Pancreas (tissue), 10 donors: ENCODE measurements at regions not wholly inside any gene's neighbourhood (a gene's known extent, or its start where the extent isn't known, plus 50 kb on each side); places are given as distances from the start of the nearest gene placed in this dataset.

Experiments used
- ATAC-seq, 4 donors: fragments of 200-7000 bp; cut with Tn5 transposase; one replicate each; pipeline versions ENCODE4 v1.8.0 to v1.9.1; 2020; ENCODE audit warnings: mild to moderate bottlenecking in 4 of 4, moderate library complexity in 4 of 4
- DNase-seq, 6 donors: peaks; one replicate each; pipeline ENCODE4 v3.0.0-alpha.2; 2020
- FAIRE-seq: peaks from 2 replicates; lab custom pipeline; 2012; peaks lifted over from hg19 to GRCh38; lab: Jason Lieb, UNC
- H3K27ac ChIP-seq, 4 donors: fragments of 200-600 bp; sonication (generic); 1 replicate in 3 of 4; 2 replicates in 1 of 4; pipeline versions ENCODE4 v1.5.0 to v1.8.0; 2020
- H3K27me3 ChIP-seq, 4 donors: fragments of 200-600 bp; one replicate each; pipeline ENCODE4 v1.8.0; 2021
- H3K36me3 ChIP-seq, 3 donors: fragments of 200-600 bp; sonication (generic) in 1 of 3; one replicate each; pipeline versions ENCODE4 v1.5.0 to v1.8.0; 2020 to 2021
- H3K4me1 ChIP-seq, 3 donors: fragments of 200-600 bp; one replicate each; pipeline ENCODE4 v1.8.0; 2021
- H3K4me3 ChIP-seq, 4 donors: fragments of 200-600 bp; sonication (generic) in 2 of 4; one replicate each; pipeline versions ENCODE4 v1.5.0 to v1.8.0; 2020 to 2021
- H3K9me3 ChIP-seq, 4 donors: fragments of 200-600 bp; one replicate each; pipeline ENCODE4 v1.8.0; 2021
- WGBS, 2 donors: extraction: QIAGEN DNeasy Blood & Tissue Kit; methylation state at CpG; one replicate each; pipeline ENCODE4 v1.1.7; 2013; 5-methylcytosine and 5-hydroxymethylcytosine counted together
- intact Hi-C, 3 donors: fragments of 100-400 bp; cut with DNase I; formaldehyde crosslinking; loops; one replicate each; pipeline versions ENCODE4 v1.11.1 to v1.14.2; 2022
- TF ChIP-seq, protein P1 (sequence below), 4 donors: fragments of 200-600 bp; sonication (generic) in 3 of 4; IDR thresholded peaks; one replicate each; pipeline versions ENCODE4 v1.5.0 to v1.8.0; 2021; ENCODE audit warnings: antibody characterized with exemption in 4 of 4
- donor health status: healthy with polysubstance abuse.
- donor health status: DM: no; HTN: no; CAD: no; lungs with moderate emphysema.
- donor health status: DM: no; HTN: no; CAD: no.
- donor health status: control.
- donor health status: control.
- donor health status: Bipolar disorder and iron deficiency.
- donor health status: DM: yes; HTN: yes; CAD: no.
- donor health status: DM: no; HTN: no; CAD: no.
- donor health status: DM: no; HTN: no; CAD: no.
- donor health status: DM: yes; HTN: yes; CAD: no.

DNA sequence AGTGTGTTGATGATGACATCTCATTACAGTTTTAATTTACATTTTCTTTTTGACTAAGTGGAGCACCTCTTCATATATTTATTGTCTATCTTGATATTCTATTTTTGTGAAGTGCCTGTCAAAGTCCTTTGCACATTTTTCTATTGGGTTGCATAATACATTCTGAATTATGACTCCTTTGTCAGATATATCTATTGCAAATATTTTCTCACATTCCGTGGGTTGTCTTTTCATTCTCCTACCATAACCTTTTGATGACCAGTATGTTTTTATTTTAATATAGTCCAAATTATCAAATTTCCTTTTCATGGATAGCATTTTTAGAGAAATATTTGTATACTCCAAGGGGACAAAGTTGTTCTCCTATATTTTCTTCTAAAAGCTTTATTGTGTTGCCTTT is 126.4 kb downstream of the PJA1 start:
- 41 to 46% methylated on average over 1 of the region's 1 CpG for WGBS, 2 donors
- TF ChIP-seq, protein P1, sequence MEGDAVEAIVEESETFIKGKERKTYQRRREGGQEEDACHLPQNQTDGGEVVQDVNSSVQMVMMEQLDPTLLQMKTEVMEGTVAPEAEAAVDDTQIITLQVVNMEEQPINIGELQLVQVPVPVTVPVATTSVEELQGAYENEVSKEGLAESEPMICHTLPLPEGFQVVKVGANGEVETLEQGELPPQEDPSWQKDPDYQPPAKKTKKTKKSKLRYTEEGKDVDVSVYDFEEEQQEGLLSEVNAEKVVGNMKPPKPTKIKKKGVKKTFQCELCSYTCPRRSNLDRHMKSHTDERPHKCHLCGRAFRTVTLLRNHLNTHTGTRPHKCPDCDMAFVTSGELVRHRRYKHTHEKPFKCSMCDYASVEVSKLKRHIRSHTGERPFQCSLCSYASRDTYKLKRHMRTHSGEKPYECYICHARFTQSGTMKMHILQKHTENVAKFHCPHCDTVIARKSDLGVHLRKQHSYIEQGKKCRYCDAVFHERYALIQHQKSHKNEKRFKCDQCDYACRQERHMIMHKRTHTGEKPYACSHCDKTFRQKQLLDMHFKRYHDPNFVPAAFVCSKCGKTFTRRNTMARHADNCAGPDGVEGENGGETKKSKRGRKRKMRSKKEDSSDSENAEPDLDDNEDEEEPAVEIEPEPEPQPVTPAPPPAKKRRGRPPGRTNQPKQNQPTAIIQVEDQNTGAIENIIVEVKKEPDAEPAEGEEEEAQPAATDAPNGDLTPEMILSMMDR (IDR thresholded peaks at IDR 0.05) = no peak
- Histone ChIP-seq H3K27me3 (peaks cover 0 to 11% (median 0%) of the 10 kb centered on the region in 4 donors), H3K9me3 (no peaks in the 10 kb centered on the region), H3K4me3 (no peak overlapping the region), H3K27ac (no peak overlapping the region), H3K4me1 (no peaks in the 10 kb centered on the region), H3K36me3 (no peaks in the 10 kb centered on the region)
- intact Hi-C loops = no loop called here
- FAIRE-seq (no peak), ATAC-seq (no peak), DNase-seq (no peak)

DNA sequence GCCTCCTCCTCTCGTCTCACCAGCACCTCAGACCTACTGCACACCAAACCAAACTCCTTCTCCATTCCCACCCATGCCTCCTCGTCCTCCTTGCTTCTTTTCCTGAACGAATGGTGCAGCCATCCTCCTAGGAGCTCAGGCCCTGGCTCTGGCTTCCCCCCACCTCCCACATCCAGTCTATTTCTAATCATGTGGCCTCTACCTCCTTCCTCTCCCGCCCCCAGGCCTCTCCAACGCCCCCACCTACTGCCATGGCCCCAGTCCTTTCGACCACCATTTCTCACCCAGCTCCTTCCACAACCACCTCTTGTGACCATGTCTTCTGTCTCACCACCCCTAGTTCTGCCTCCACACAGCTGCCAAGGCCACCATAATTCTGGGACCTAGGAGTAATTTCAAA is 127.1 kb downstream of the PJA1 start:
- intact Hi-C loops = no loop called here
- no peak for DNase-seq
- H3K27ac ChIP-seq = no peak overlapping the region
- FAIRE-seq = no peak
- no peaks in the 10 kb centered on the region for H3K9me3 ChIP-seq
- no peaks in the 10 kb centered on the region for H3K36me3 ChIP-seq
- no peak overlapping the region for H3K4me3 ChIP-seq
- ATAC-seq = no peak
- no peaks in the 10 kb centered on the region for H3K4me1 ChIP-seq
- 66 to 76% methylated on average over 6 of the region's 6 CpGs for WGBS, 2 donors
- TF ChIP-seq, protein P1 (IDR thresholded peaks at IDR 0.05) = no peak
- H3K27me3 ChIP-seq = peaks cover 0 to 11% (median 0%) of the 10 kb centered on the region in 4 donors

DNA sequence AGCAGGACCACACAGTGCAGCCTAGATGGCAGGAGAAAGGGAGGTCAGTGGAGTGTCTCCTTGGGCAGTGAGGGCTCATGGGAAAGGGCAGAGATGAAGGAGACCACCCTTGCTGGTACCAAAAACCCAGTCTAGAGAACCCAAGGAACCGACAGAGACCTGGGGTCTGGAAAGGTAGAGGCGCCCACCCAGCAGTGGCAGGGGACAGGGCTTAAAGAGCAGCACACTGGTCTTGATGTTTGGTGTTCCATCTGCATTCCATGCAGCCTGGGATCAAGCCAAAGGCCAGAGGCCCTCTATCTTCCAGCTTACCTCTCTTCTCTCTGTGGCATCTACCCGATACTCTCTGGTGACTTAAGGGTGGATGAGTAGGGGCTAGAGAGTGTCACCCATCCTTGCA is 127.5 kb downstream of the PJA1 start:
- ATAC-seq (no peak), DNase-seq (no peak), FAIRE-seq (no peak)
- Histone ChIP-seq H3K4me1 (no peaks in the 10 kb centered on the region), H3K4me3 (no peak overlapping the region), H3K27ac (no peak overlapping the region), H3K27me3 (peaks cover 0 to 11% (median 0%) of the 10 kb centered on the region in 4 donors), H3K9me3 (no peaks in the 10 kb centered on the region), H3K36me3 (no peaks in the 10 kb centered on the region)
- intact Hi-C loops = no loop called here
- TF ChIP-seq, protein P1 (IDR thresholded peaks at IDR 0.05) = no peak
- WGBS, 2 donors = 72 to 74% methylated on average over 3 of the region's 3 CpGs

DNA sequence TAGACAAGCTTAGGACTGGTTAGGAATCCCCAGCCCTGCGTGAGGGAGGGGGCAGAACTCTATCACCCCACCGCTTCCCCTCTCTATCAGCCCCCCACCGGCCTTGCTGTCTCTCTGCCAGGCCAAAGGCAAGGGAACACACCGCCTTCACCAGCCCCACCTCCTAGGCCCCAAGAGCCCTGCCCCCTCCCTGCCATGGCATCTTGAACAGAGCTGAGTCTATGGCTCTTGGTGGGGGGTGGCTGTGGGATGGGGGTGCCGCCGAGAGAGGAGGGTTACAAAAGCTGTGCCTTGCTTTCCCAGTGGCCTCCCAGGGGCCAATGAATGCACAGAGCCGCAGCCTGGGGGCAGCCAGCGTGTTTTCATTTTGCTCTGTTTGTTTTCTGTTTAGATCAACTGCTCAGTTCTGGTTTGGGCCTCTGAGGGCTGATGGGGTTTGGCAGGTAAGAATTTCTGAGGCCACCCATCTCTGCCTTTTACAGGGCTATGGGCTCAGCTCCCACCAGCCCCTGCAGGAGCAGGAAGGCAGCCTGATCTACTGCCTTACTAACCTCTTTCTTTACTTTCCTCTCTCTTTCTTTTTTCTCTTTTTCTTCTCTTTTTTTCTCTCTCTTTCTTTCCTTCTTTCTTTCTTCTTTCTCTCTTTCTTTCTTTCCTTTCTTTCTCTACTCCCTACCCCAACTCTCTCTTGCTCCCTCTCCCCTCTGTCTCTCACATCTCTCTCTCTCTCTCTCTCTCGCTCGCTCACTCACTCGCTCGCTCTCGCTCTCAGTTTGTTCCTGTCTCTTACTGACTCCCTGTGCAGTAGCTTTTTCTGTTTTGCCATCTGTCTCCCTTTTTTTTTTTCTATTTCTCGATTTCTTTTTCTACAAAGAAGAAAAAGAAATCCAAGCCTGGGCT is 128.3 kb downstream of the PJA1 start:
- Histone ChIP-seq H3K9me3 (no peaks in the 10 kb centered on the region), H3K27ac (no peak overlapping the region), H3K36me3 (no peaks in the 10 kb centered on the region), H3K4me1 (no peaks in the 10 kb centered on the region), H3K27me3 (peaks cover 0 to 10% (median 0%) of the 10 kb centered on the region in 4 donors), H3K4me3 (no peak overlapping the region)
- no peak for DNase-seq
- intact Hi-C loops = no loop called here
- FAIRE-seq = no peak
- 72% methylated on average over 14 of the region's 14 CpGs for WGBS, 2 donors
- ATAC-seq = no peak
- TF ChIP-seq, protein P1 (IDR thresholded peaks at IDR 0.05) = no peak

DNA sequence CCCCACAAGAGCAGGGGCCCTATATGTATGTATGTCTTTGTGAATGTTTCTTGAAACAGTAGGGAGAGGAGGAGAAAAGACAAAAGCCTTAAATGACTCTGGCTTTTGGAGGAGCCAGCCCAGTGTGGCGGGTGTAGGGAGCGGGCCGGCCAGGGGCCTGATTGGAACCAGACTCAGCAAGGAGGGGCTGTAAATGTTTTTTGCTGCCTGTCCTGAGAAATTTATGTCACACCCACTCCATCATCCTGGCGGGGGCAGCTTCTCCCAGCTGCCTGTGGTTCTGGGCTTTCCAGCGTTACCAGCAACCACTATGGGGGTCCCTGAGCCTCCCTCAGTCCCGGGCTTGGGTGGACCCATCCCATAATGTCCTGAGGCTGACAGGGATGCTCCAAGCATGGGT is 130.8 kb downstream of the PJA1 start:
- intact Hi-C loops = no loop called here
- H3K36me3 ChIP-seq = no peaks in the 10 kb centered on the region
- no peaks in the 10 kb centered on the region for H3K4me1 ChIP-seq
- TF ChIP-seq, protein P1 (IDR thresholded peaks at IDR 0.05) = no peak
- FAIRE-seq (no peak), ATAC-seq (no peak), DNase-seq (no peak)
- no peaks in the 10 kb centered on the region for H3K27me3 ChIP-seq
- WGBS, 2 donors = 79 to 84% methylated on average over 4 to 6 of the region's 6 CpGs
- H3K27ac ChIP-seq = no peak overlapping the region
- no peak overlapping the region for H3K4me3 ChIP-seq
- H3K9me3 ChIP-seq = no peaks in the 10 kb centered on the region
